Subcutaneous abdominal adipose tissue (tissue), 5 donors: ENCODE measurements at regions not wholly inside any gene's neighbourhood (a gene's known extent, or its start where the extent isn't known, plus 50 kb on each side); places are given as distances from the start of the nearest gene placed in this dataset.
"Not testable (repeated sequence)": the region's sequence is repeated elsewhere in the genome, so short reads cannot be mapped to it uniquely, and the experiment has no call there.

Experiments
- H3K27ac ChIP-seq: one replicate; pipeline ENCODE4 v1.7.0; 2013; ENCODE audit warnings: low read depth, mild to moderate bottlenecking, inconsistent platforms, low read length, moderate library complexity
- H3K27me3 ChIP-seq, 5 donors: one replicate each; pipeline ENCODE4 v1.7.0; 2013; ENCODE audit warnings: low read length in 5 of 5, inconsistent platforms in 1 of 5; ENCODE audit not compliant: control insufficient read depth in 5 of 5, insufficient read depth in 4 of 5
- H3K36me3 ChIP-seq, 5 donors: one replicate each; pipeline ENCODE4 v1.7.0; 2013; ENCODE audit warnings: low read length in 5 of 5; ENCODE audit not compliant: control insufficient read depth in 5 of 5, insufficient read depth in 5 of 5
- H3K4me1 ChIP-seq, 5 donors: one replicate each; pipeline ENCODE4 v1.7.0; 2013; ENCODE audit warnings: low read length in 5 of 5, mild to moderate bottlenecking in 3 of 5, moderate library complexity in 1 of 5; ENCODE audit not compliant: control insufficient read depth in 5 of 5, insufficient read depth in 5 of 5
- H3K4me3 ChIP-seq, 5 donors: one replicate each; pipeline ENCODE4 v1.7.0; 2013; ENCODE audit warnings: low read length in 5 of 5, low read depth in 1 of 5
- H3K9ac ChIP-seq, 5 donors: one replicate each; pipeline ENCODE4 v1.7.0; 2013; ENCODE audit warnings: low read length in 5 of 5, mild to moderate bottlenecking in 4 of 5, moderate library complexity in 3 of 5
- H3K9me3 ChIP-seq, 5 donors: one replicate each; pipeline ENCODE4 v1.7.0; 2013; ENCODE audit warnings: low read length in 5 of 5; ENCODE audit not compliant: control insufficient read depth in 5 of 5
- donor health status: healthy.
- donor health status: healthy.
- donor health status: healthy.
- donor health status: healthy.
- donor health status: healthy.

DNA sequence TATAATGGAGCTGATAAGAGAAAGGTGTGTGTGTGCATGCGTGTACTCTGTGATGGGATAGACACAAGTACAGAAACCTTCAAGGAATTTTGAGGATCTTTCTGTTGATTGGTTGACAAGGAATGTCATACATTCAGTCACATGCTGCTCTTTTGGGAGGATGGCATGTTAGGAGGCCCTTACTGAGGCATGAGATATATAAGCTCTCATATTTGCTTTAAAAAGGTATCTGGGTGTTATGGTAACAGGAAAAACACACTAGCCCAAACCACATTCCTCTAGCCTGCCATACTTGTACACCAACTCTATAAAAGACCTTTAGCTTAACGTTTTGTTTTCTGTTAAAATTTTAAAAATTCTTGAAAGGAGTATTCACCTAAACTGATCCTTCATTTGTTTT, 72.5 kb upstream of the EGFR start:
- Histone ChIP-seq H3K27ac (no peak overlapping the region), H3K4me3 (no peak overlapping the region), H3K4me1 (no peaks in the 10 kb centered on the region), H3K9me3 (no peaks in the 10 kb centered on the region), H3K36me3 (no peaks in the 10 kb centered on the region), H3K27me3 (no peaks in the 10 kb centered on the region), H3K9ac (no peak overlapping the region)

DNA sequence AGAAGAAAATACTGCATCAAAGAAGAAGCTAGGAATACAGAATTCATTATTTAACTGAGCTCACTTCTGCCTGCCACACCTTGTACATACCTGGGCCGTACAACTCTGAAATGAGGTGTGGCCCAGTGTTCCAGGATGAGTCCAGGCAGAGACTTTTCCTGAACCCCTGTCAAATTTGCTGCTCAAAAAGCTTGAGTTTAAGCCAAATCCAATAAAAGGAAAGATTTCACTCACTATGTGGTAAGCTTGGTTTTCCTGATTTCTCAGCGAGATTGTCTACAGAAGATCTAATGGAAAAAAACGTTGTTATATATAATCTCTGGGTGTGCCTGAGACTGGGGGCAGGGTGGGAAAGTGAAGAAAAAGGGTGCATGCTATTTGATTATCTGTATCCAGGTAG, 72.1 kb upstream of the EGFR start:
- Histone ChIP-seq H3K27ac (no peak overlapping the region), H3K9ac (no peak overlapping the region), H3K36me3 (no peaks in the 10 kb centered on the region), H3K4me1 (no peaks in the 10 kb centered on the region), H3K4me3 (no peak overlapping the region), H3K9me3 (no peaks in the 10 kb centered on the region), H3K27me3 (no peaks in the 10 kb centered on the region)

DNA sequence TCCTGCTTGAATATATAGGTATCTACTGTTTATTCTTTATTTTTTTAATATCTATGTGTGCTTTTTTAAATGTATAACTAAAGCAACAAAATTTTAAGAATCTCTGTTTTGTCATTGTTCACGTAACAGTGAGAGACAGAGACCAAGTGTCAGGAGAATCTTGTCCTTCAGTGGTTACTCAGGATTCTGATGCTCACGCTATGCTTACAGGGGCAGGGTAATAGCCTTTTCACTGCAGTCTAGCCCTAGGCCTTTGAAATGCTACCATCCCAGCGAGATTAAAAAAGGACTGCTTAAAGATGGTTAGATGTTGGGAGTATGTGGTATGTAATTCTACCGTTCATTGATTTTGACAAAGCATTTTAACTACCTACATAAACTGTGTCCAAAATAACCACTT, 71.6 kb upstream of the EGFR start:
- no peaks in the 10 kb centered on the region for H3K36me3 ChIP-seq
- no peak overlapping the region for H3K27ac ChIP-seq
- H3K4me1 ChIP-seq = no peaks in the 10 kb centered on the region
- no peak overlapping the region for H3K9ac ChIP-seq
- no peaks in the 10 kb centered on the region for H3K9me3 ChIP-seq
- H3K4me3 ChIP-seq = no peak overlapping the region
- no peaks in the 10 kb centered on the region for H3K27me3 ChIP-seq

DNA sequence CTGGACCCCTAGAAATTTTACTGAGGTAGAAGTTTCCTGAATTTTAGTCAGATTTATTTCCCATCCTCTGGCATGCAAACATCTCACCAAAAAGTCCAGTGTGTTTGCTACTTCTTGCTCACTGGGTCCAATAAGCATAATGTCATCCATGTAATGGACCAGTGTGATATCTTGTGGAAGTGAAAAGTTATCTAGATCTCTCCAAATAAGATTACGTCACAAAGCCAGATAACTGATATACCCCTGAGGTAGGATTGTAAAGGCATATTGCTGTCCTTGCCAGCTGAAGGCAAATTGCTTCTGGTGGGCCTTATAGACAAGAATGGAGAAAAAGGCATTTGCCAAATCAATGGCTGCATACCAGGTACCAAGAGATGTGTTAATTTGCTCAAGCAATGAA, 69.3 kb upstream of the EGFR start:
- H3K36me3 ChIP-seq, H3K9ac ChIP-seq, H3K9me3 ChIP-seq, H3K27me3 ChIP-seq, H3K27ac ChIP-seq, H3K4me3 ChIP-seq, H3K4me1 ChIP-seq: not testable (repeated sequence)

DNA sequence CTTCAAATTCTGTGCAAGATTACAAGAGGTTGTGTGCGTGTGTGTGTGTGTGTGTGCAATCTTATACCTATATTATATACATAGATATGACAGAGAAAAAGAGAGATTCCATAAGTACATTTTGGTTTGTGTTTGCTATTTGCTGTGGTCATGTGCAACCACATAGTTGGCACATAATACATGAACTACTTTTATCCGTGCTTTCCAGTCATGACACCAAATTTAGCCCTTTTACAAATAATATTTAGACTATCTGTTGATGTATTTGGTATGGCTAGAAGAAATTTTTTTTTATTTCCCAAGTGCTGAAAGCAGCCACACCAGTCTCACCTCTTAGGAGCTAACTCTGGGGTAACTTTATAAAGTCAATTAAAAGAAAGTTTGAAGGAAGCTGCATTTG, 63.5 kb upstream of the EGFR start:
- no peaks in the 10 kb centered on the region for H3K9me3 ChIP-seq
- H3K27me3 ChIP-seq = no peaks in the 10 kb centered on the region
- no peaks in the 10 kb centered on the region for H3K36me3 ChIP-seq
- H3K27ac ChIP-seq = no peak overlapping the region
- no peak overlapping the region for H3K9ac ChIP-seq
- no peak overlapping the region for H3K4me3 ChIP-seq
- H3K4me1 ChIP-seq = no peaks in the 10 kb centered on the region

DNA sequence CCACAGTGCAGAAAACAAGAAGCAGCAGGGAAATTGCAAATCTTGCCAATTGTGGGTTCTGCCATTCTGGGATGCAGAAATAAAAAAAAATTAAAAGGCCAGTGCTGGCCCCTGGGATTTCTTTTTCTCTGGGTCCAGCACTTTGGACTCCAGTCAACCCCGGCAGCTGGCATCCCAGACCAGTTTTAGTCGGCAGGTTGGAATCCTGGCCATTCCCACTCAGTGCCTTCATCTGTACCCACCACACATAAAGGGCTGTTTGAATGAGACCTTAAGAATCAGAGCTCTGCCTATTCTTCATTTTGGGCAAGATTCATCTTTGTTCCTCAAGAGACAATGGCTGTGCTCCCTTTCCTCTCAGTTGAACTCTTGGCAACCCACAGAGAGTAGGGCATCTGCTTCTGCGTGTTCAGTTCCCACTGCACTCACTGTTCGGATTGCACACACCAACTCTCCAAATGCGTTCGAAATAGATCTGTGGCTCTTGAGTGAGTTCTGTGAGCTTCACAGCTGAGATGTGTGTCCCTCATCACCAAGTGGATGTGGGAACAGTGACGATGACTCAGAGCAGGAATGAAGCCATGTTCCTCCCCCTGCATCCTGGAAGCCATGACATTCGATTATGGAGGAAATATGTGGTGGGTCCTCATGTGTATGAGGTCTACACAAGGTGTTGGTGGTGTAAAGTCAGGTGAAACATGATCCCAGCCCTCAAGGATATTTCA, 63.0 kb upstream of the EGFR start:
- Histone ChIP-seq H3K27ac (no peak overlapping the region), H3K9ac (no peak overlapping the region), H3K27me3 (no peaks in the 10 kb centered on the region)

DNA sequence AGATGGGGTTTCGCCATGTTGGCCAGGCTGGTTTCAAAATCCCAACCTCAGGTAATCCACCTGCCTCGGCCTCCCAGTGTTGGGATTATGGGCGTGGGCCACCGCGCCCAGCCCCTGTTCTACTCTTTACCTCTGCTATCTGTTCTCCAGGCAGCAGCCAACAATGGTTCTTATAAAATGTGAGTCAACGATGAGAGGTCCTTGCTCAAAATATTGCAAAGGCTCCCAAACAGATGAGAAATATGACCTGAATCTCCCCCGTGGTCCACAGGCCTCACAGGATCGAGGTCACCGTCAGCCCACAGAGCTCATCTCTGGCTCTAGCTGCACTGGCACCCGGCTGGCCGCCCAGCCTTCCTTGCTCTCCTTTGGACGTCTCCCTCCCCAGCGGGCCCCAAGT, 62.0 kb upstream of the EGFR start:
- no peak overlapping the region for H3K4me3 ChIP-seq

More for the DNA sequence above, 63.0 kb upstream of the EGFR start:
- no peaks in the 10 kb centered on the region for H3K4me1 ChIP-seq
- H3K4me3 ChIP-seq = no peak overlapping the region
- H3K9me3 ChIP-seq = no peaks in the 10 kb centered on the region
- no peaks in the 10 kb centered on the region for H3K36me3 ChIP-seq

DNA sequence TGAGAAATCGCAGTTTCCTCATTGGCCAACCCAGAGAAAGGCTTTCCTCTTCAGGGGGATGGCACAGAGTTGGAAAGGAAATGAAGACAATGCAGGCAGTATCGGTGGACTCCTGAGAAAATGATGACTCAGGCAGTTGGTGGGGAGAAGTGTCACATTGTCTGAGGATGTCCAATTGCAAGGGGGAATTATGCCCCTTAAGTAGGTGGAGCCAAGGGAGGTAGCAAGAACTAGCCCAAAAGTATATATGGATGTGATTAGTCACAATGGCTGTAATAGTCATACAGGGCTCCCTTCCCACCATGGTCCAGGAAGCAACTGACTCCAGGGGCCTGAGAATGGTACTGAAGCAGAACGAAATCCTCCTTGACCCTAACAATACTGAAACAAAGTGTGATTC, 58.3 kb upstream of the EGFR start:
- Histone ChIP-seq H3K27me3 (no peaks in the 10 kb centered on the region), H3K36me3 (no peaks in the 10 kb centered on the region), H3K9me3 (peaks cover 0 to 4% (median 0%) of the 10 kb centered on the region in 5 donors), H3K4me3 (no peak overlapping the region), H3K27ac (no peak overlapping the region), H3K9ac (no peak overlapping the region), H3K4me1 (no peaks in the 10 kb centered on the region)

More for the DNA sequence above, 62.0 kb upstream of the EGFR start:
- no peak overlapping the region for H3K27ac ChIP-seq
- H3K27me3 ChIP-seq = no peaks in the 10 kb centered on the region
- H3K9ac ChIP-seq = no peak overlapping the region
- no peaks in the 10 kb centered on the region for H3K9me3 ChIP-seq
- no peaks in the 10 kb centered on the region for H3K4me1 ChIP-seq
- no peaks in the 10 kb centered on the region for H3K36me3 ChIP-seq

DNA sequence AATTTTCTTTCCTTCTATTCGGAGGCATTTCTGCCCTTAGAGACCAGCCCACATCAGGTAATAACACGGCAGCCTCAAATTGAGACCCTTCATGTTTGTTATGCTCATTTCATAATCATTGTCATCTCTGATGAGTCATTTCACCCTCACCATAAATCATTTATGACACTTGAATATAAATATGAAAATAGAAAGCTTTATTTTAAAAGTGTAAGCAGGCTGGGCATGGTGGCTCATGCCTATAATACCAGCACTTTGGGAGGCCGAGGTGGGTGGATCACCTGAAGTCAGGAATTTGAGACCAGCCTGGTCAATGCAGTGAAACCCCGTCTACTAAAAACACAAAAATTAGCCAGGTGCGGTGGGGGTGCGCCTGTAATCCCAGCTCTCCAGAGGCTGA, 57.4 kb upstream of the EGFR start:
- Histone ChIP-seq H3K9ac (no peak overlapping the region), H3K27me3 (no peaks in the 10 kb centered on the region), H3K4me1 (no peaks in the 10 kb centered on the region), H3K4me3 (no peak overlapping the region), H3K27ac (no peak overlapping the region), H3K9me3 (peaks cover 0 to 4% (median 0%) of the 10 kb centered on the region in 5 donors), H3K36me3 (no peaks in the 10 kb centered on the region)

DNA sequence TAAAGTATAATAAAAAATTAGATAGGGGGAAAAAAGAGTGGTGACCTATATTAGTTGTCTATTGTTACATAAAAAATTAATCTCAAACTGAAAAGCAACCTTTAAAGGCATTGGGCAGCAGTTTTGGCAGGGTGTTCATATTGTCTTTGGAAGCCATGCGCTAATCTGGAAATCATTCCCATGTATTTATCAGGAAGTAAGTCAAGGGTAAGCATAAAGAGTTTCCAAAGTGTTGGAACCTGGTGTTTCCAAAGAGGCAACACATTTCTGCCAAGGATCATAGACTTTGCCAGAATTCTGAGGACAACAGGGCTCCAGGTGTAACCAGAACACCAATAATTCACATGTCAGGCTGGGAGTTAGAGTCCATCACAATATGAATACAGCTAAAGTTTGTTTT, 55.7 kb upstream of the EGFR start:
- no peak overlapping the region for H3K9ac ChIP-seq
- no peaks in the 10 kb centered on the region for H3K4me1 ChIP-seq
- H3K27ac ChIP-seq = no peak overlapping the region
- no peaks in the 10 kb centered on the region for H3K27me3 ChIP-seq
- peaks cover 0 to 4% (median 0%) of the 10 kb centered on the region in 5 donors for H3K9me3 ChIP-seq
- no peak overlapping the region for H3K4me3 ChIP-seq
- no peaks in the 10 kb centered on the region for H3K36me3 ChIP-seq
